ENCODE measurements at regions not wholly inside any gene's neighbourhood (a gene's known extent, or its start where the extent isn't known, plus 50 kb on each side); places are given as distances from the start of the nearest gene placed in this dataset.

DNA sequence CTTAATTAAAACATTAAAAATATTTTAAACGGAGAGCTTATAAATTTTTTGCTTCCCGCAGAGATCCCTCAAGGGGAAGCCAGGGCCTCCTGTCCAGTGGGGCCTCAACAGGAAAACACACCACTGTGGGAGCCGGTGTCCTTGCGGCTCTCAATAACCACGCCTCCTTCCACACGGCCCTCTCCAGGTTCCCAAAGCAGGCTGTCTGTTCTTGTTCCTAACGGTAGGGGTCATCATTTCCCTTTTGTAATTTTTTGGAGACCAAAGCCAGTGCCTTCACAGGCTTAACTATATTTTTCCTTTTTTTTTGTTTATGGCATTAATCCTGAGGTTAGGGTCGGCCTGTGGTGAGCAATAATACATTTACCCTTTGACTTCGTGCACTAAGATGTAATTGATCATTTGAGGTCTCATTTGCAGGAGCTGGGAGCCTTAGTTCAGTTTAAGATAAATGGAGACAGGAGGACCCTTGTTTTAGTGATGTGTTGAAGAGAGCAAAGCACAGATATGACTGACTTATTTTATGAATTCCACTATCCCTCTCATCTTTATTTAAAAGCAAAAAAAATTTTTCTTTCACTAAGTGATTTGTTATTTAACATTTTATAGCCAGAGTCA is 77.5 kb upstream of the N4BP1 start:
- ChIA-PET CTCF (interaction anchor here (0.6 to 3.6 kb wide), 23 partner anchors 8 to 955 kb away, joined by 3 to 70 read pairs (median 5); no protein-coding TSS in a partner anchor), POLR2A (no interaction called here)
- H3K4me3 ChIP-seq (ENCODE audit: low read depth, low read length) = no peak overlapping the region
- H3K9me3 ChIP-seq (ENCODE audit: control insufficient read depth, insufficient read depth, low read length) = no peaks in the 10 kb centered on the region
- H3K27ac ChIP-seq (ENCODE audit: low read depth, low read length) = no peak overlapping the region
- TF ChIP-seq, protein P1, sequence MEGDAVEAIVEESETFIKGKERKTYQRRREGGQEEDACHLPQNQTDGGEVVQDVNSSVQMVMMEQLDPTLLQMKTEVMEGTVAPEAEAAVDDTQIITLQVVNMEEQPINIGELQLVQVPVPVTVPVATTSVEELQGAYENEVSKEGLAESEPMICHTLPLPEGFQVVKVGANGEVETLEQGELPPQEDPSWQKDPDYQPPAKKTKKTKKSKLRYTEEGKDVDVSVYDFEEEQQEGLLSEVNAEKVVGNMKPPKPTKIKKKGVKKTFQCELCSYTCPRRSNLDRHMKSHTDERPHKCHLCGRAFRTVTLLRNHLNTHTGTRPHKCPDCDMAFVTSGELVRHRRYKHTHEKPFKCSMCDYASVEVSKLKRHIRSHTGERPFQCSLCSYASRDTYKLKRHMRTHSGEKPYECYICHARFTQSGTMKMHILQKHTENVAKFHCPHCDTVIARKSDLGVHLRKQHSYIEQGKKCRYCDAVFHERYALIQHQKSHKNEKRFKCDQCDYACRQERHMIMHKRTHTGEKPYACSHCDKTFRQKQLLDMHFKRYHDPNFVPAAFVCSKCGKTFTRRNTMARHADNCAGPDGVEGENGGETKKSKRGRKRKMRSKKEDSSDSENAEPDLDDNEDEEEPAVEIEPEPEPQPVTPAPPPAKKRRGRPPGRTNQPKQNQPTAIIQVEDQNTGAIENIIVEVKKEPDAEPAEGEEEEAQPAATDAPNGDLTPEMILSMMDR (IDR thresholded peaks at IDR 0.05; ENCODE audit: low read depth, low read length) = peak; percentile 81
- peak; percentile 29 for DNase-seq (ENCODE audit: low read depth, low spot score)
- no peaks in the 10 kb centered on the region for H3K27me3 ChIP-seq (ENCODE audit: control insufficient read depth, insufficient read depth, low read length)

DNA sequence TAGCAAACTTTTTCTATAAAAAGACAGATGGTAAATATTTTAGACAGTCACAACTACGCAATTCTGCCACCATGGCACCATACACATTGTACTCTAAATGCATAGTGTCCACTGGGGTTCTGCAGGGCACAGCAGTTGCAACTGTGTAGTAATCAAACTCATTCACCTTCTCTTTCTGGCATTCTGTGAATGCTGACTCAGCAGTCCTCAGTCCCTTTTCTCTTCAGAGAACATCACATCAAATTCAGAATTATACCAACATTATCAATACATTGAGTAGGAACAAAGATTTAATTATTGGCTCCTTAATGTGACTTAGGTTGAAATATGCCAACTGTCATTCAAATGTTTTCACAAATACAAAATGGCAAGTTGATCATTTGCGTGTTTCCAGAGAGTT is 74.2 kb upstream of the N4BP1 start:
- no peaks in the 10 kb centered on the region for H3K9me3 ChIP-seq (ENCODE audit: control insufficient read depth, insufficient read depth, low read length)
- no peak overlapping the region for H3K27ac ChIP-seq (ENCODE audit: low read depth, low read length)
- no peak for DNase-seq (ENCODE audit: low read depth, low spot score)
- TF ChIP-seq, protein P1 (IDR thresholded peaks at IDR 0.05; ENCODE audit: low read depth, low read length) = no peak
- no peak overlapping the region for H3K4me3 ChIP-seq (ENCODE audit: low read depth, low read length)
- H3K27me3 ChIP-seq (ENCODE audit: control insufficient read depth, insufficient read depth, low read length) = no peaks in the 10 kb centered on the region
- ChIA-PET CTCF (no interaction called here), POLR2A (no interaction called here)

DNA sequence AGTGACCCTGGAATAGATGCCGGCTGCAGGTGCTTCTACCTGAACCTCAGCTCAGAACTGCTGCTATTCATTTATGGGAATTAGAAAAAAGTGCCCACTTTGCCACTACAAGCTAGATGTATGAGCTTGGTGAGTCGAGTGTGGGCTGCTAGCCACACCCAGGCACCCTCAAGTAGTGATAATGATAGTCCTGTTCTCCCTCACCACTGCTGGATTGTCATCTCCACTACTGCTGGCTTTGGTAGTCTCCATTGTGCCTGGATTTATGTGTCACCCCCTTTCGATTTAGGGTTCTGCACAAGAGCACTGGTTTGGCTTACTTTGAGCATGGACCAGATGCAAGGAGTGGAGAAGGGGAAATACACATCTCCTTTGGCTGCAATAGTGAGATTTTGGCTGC is 73.0 kb upstream of the N4BP1 start:
- Histone ChIP-seq H3K27me3 (ENCODE audit: control insufficient read depth, insufficient read depth, low read length) (no peaks in the 10 kb centered on the region), H3K9me3 (ENCODE audit: control insufficient read depth, insufficient read depth, low read length) (no peaks in the 10 kb centered on the region), H3K27ac (ENCODE audit: low read depth, low read length) (no peak overlapping the region), H3K4me3 (ENCODE audit: low read depth, low read length) (no peak overlapping the region)
- CTCF ChIA-PET = no interaction called here
- POLR2A ChIA-PET = no interaction called here
- TF ChIP-seq, protein P1 (IDR thresholded peaks at IDR 0.05; ENCODE audit: low read depth, low read length) = no peak
- DNase-seq (ENCODE audit: low read depth, low spot score) = no peak

DNA sequence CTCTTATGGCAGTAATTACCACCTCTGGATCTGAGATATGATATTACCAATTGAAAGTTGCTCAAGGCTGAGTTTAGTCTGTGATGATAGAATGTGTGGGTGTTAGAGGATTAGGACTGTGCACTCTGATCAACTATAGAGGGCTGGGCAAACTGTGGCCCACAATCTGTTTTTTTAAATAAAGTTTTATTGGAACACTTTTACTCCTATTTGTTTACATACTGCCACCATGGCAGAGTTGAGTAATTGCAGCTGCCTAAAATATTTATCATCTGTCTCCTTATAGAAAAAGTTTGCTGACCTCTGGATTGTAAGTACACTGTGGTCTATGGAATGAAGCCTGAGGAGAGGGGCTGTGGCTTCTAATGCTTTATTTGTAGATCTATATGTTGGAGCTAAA is 71.5 kb upstream of the N4BP1 start:
- TF ChIP-seq, protein P1 (IDR thresholded peaks at IDR 0.05; ENCODE audit: low read depth, low read length) = no peak
- H3K4me3 ChIP-seq (ENCODE audit: low read depth, low read length) = no peak overlapping the region
- H3K27me3 ChIP-seq (ENCODE audit: control insufficient read depth, insufficient read depth, low read length) = no peaks in the 10 kb centered on the region
- no peaks in the 10 kb centered on the region for H3K9me3 ChIP-seq (ENCODE audit: control insufficient read depth, insufficient read depth, low read length)
- DNase-seq (ENCODE audit: low read depth, low spot score) = no peak
- ChIA-PET CTCF (no interaction called here), POLR2A (no interaction called here)
- no peak overlapping the region for H3K27ac ChIP-seq (ENCODE audit: low read depth, low read length)

DNA sequence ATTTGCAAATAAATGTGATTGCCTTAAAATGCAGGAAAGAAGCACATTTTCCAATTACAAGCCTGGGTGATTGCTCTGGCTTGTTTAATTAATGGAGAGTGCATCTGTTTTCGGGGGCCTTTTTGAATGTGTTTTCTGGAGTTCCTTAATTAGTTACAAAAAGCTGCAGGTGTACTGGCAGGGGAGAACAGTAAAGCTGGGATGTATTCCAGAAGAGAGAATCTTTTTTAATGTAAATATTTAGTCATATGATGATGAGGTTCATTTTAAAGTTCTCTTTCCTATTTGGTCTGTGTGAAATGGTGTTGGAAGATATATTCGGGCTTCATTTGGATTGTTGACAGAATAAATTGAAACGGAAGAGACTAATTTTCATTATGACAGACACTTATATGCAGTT is 70.9 kb upstream of the N4BP1 start:
- no peak for DNase-seq (ENCODE audit: low read depth, low spot score)
- Histone ChIP-seq H3K4me3 (ENCODE audit: low read depth, low read length) (no peak overlapping the region), H3K9me3 (ENCODE audit: control insufficient read depth, insufficient read depth, low read length) (no peaks in the 10 kb centered on the region), H3K27ac (ENCODE audit: low read depth, low read length) (no peak overlapping the region), H3K27me3 (ENCODE audit: control insufficient read depth, insufficient read depth, low read length) (no peaks in the 10 kb centered on the region)
- TF ChIP-seq, protein P1 (IDR thresholded peaks at IDR 0.05; ENCODE audit: low read depth, low read length) = no peak
- ChIA-PET POLR2A (no interaction called here), CTCF (no interaction called here)
